H1 (cell line): ENCODE measurements at regions not wholly inside any gene's neighbourhood (a gene's known extent, or its start where the extent isn't known, plus 50 kb on each side); places are given as distances from the start of the nearest gene placed in this dataset.

Experiments used
- CTCF ChIA-PET: fragments of 300-600 bp; sonication (Branson Sonifier 250); formaldehyde crosslinking; loops from one replicate; lab custom pipeline; 2021; ENCODE audit not compliant: partially characterized antibody; lab: Charles Lee
- POLR2A ChIA-PET: fragments of 300-600 bp; sonication (Branson Sonifier 250); formaldehyde crosslinking; loops from one replicate; lab custom pipeline; 2021; ENCODE audit warnings: inconsistent platforms; ENCODE audit not compliant: partially characterized antibody; lab: Charles Lee
- DNase-seq, 2 experiments: peaks; one replicate each; pipeline versions ENCODE4 v3.0.0 to v3.0.0-alpha.2; 2010 to 2022; ENCODE audit warnings: low spot score in 2 of 2, low read depth in 1 of 2, mixed read lengths in 1 of 2
- FAIRE-seq: peaks from 2 replicates; lab custom pipeline; 2011; peaks lifted over from hg19 to GRCh38; lab: Jason Lieb, UNC
- H2AFZ ChIP-seq: 2 replicates; pipeline ENCODE4 v1.8.1; 2012; ENCODE audit warnings: low read length, inconsistent platforms
- H2AK5ac ChIP-seq: 2 replicates; pipeline ENCODE4 v1.6.1; 2013; ENCODE audit warnings: low read depth, low read length
- H2BK120ac ChIP-seq: replicated peaks from 2 replicates; pipeline ENCODE3; 2013; ENCODE audit warnings: low read depth, low read length, inconsistent platforms
- H2BK12ac ChIP-seq: 2 replicates; pipeline ENCODE4 v1.6.1; 2013; ENCODE audit warnings: low read depth, low read length
- H2BK15ac ChIP-seq: 2 replicates; pipeline ENCODE4 v1.6.1; 2013; ENCODE audit warnings: low read length
- H2BK20ac ChIP-seq: 2 replicates; pipeline ENCODE4 v1.6.1; 2013; ENCODE audit warnings: low read length
- H2BK5ac ChIP-seq: 2 replicates; pipeline ENCODE4 v1.6.1; 2013; ENCODE audit warnings: low read depth, low read length
- H3K14ac ChIP-seq: 2 replicates; pipeline ENCODE4 v1.6.1; 2013; ENCODE audit warnings: inconsistent platforms; ENCODE audit not compliant: insufficient read length
- H3K18ac ChIP-seq: 2 replicates; pipeline ENCODE4 v1.6.1; 2013; ENCODE audit warnings: low read length; ENCODE audit errors: extremely low read depth
- H3K23ac ChIP-seq: 2 replicates; pipeline ENCODE4 v1.6.1; 2013; ENCODE audit warnings: inconsistent platforms; ENCODE audit not compliant: insufficient read length
- H3K23me2 ChIP-seq: 2 replicates; pipeline ENCODE4 v1.6.1; 2013; ENCODE audit warnings: low read depth, low read length
- H3K27ac ChIP-seq: 2 replicates; pipeline ENCODE4 v1.6.1; 2011; ENCODE audit warnings: low read depth, low read length, inconsistent platforms
- H3K27me3 ChIP-seq, 4 experiments: replicated peaks in 1 of 4; 1 replicate in 1 of 4; 2 replicates in 3 of 4; pipeline versions ENCODE4 v1.6.1 to v1.8.1; 2011 to 2013; ENCODE audit warnings: low read length in 3 of 4, mild to moderate bottlenecking in 3 of 4, inconsistent platforms in 2 of 4, mixed read lengths in 2 of 4, moderate library complexity in 1 of 4; ENCODE audit not compliant: control insufficient read depth in 3 of 4, insufficient read depth in 3 of 4; ENCODE audit errors: extremely low read depth in 1 of 4
- H3K36me3 ChIP-seq, 4 experiments: 2 replicates each; pipeline versions ENCODE4 v1.6.1 to v1.8.1; 2011 to 2013; ENCODE audit warnings: mild to moderate bottlenecking in 4 of 4, low read length in 3 of 4, moderate library complexity in 2 of 4, control low read depth in 1 of 4, inconsistent platforms in 1 of 4; ENCODE audit not compliant: insufficient read depth in 4 of 4, control insufficient read depth in 2 of 4
- H3K4ac ChIP-seq: replicated peaks from 2 replicates; pipeline ENCODE3; 2013; ENCODE audit warnings: low read length, low read depth, mixed read lengths, inconsistent platforms; ENCODE audit not compliant: insufficient read length
- H3K4me1 ChIP-seq, 4 experiments: replicated peaks in 1 of 4; 1 replicate in 1 of 4; 2 replicates in 3 of 4; pipeline versions ENCODE4 v1.6.1 to v1.8.1; 2011 to 2013; ENCODE audit warnings: low read length in 3 of 4, inconsistent platforms in 2 of 4, mixed read lengths in 1 of 4; ENCODE audit not compliant: insufficient read depth in 4 of 4, control insufficient read depth in 3 of 4
- H3K4me2 ChIP-seq, 2 experiments: 2 replicates each; pipeline versions ENCODE4 v1.6.1 to v1.8.1; 2011 to 2013; ENCODE audit warnings: low read depth in 2 of 2, low read length in 2 of 2, control low read depth in 1 of 2, inconsistent platforms in 1 of 2, mild to moderate bottlenecking in 1 of 2; ENCODE audit not compliant: insufficient read depth in 1 of 2
- H3K4me3 ChIP-seq, 4 experiments: fragments of 200-600, 300-600 bp in 1 of 4; sonication (generic), shearing (Covaris generic), sonication (Bioruptor Twin) in 1 of 4; 2 replicates each; pipeline versions ENCODE4 v1.5.1 to v1.8.1; 2011 to 2016; ENCODE audit warnings: low read length in 4 of 4, low read depth in 3 of 4, control low read depth in 2 of 4, inconsistent platforms in 2 of 4, mild to moderate bottlenecking in 2 of 4, mixed read lengths in 1 of 4, moderate library complexity in 1 of 4; ENCODE audit not compliant: insufficient read depth in 2 of 4; ENCODE audit errors: extremely low read depth in 1 of 4
- H3K56ac ChIP-seq: replicated peaks from 2 replicates; pipeline ENCODE3; 2013; ENCODE audit warnings: low read depth, mild to moderate bottlenecking, mixed read lengths, low read length, inconsistent platforms; ENCODE audit not compliant: insufficient read length
- H3K79me1 ChIP-seq: 2 replicates; pipeline ENCODE4 v1.6.1; 2013; ENCODE audit warnings: low read depth, low read length, control low read depth
- H3K79me2 ChIP-seq, 2 experiments: 2 replicates each; pipeline versions ENCODE4 v1.6.1 to v1.8.1; 2012 to 2013; ENCODE audit warnings: low read length in 2 of 2, mild to moderate bottlenecking in 2 of 2, inconsistent platforms in 1 of 2; ENCODE audit not compliant: insufficient read depth in 2 of 2, control insufficient read depth in 1 of 2
- H3K9ac ChIP-seq, 4 experiments: replicated peaks in 1 of 4; 1 replicate in 1 of 4; 2 replicates in 3 of 4; pipeline versions ENCODE4 v1.6.1 to v1.8.1; 2011 to 2013; ENCODE audit warnings: low read depth in 3 of 4, low read length in 3 of 4, control low read depth in 2 of 4, mild to moderate bottlenecking in 2 of 4, moderate library complexity in 2 of 4, inconsistent platforms in 1 of 4; ENCODE audit errors: extremely low read depth in 1 of 4
- H3K9me3 ChIP-seq, 2 experiments: 2 replicates each; pipeline versions ENCODE4 v1.6.1 to v1.8.1; 2012 to 2013; ENCODE audit warnings: mild to moderate bottlenecking in 2 of 2, moderate library complexity in 2 of 2, control low read depth in 1 of 2, inconsistent platforms in 1 of 2, low read depth in 1 of 2, low read length in 1 of 2, mixed read lengths in 1 of 2; ENCODE audit not compliant: insufficient read depth in 2 of 2
- H4K20me1 ChIP-seq, 2 experiments: replicated peaks in 1 of 2; 2 replicates each; pipeline versions ENCODE3 to v1.8.1; 2011 to 2013; ENCODE audit warnings: inconsistent platforms in 2 of 2, low read length in 2 of 2, mild to moderate bottlenecking in 1 of 2; ENCODE audit not compliant: insufficient read depth in 2 of 2, control insufficient read depth in 1 of 2
- H4K5ac ChIP-seq: 2 replicates; pipeline ENCODE4 v1.6.1; 2013; ENCODE audit warnings: low read length, low read depth, mixed read lengths, inconsistent platforms; ENCODE audit not compliant: insufficient read length
- H4K8ac ChIP-seq: 2 replicates; pipeline ENCODE4 v1.8.0; 2013; ENCODE audit warnings: mild to moderate bottlenecking, moderate library complexity, low read length, inconsistent platforms; ENCODE audit not compliant: insufficient read depth; ENCODE audit errors: extremely low read depth
- H4K91ac ChIP-seq: replicated peaks from 2 replicates; pipeline ENCODE3; 2013; ENCODE audit warnings: low read length, mixed read lengths, inconsistent platforms; ENCODE audit not compliant: insufficient read length
- BACH1 ChIP-seq: IDR thresholded peaks from 2 replicates; pipeline ENCODE4 v1.6.1; 2012; ENCODE audit warnings: low read length, improper control_type of control experiment
- PHF8 ChIP-seq: fragments of 200-600 bp; sonication (generic); conservative IDR thresholded peaks from 2 replicates; pipeline ENCODE4 v1.7.1; 2012; ENCODE audit warnings: low read depth, mild to moderate bottlenecking, inconsistent platforms, low read length, moderate library complexity
- WGBS, 2 experiments: shearing (Covaris generic) in 1 of 2; methylation state at CpG; one replicate each; pipeline versions ENCODE4 v1.1.6 to v1.1.7; 2013 to 2015; ENCODE audit warnings: low lambda C conversion rate in 2 of 2, mixed read lengths in 2 of 2, inconsistent platforms in 1 of 2, low coverage in 1 of 2, missing lambda C conversion rate in 1 of 2; ENCODE audit not compliant: insufficient replicate concordance in 2 of 2, insufficient coverage in 1 of 2, insufficient read length in 1 of 2; ENCODE audit errors: extremely low coverage in 1 of 2, missing lambda C conversion rate in 1 of 2; 5-methylcytosine and 5-hydroxymethylcytosine counted together
- TF ChIP-seq, protein P1 (sequence below): IDR thresholded peaks from 2 replicates; pipeline ENCODE4 v1.6.1; 2012; ENCODE audit warnings: low read length, inconsistent platforms

DNA sequence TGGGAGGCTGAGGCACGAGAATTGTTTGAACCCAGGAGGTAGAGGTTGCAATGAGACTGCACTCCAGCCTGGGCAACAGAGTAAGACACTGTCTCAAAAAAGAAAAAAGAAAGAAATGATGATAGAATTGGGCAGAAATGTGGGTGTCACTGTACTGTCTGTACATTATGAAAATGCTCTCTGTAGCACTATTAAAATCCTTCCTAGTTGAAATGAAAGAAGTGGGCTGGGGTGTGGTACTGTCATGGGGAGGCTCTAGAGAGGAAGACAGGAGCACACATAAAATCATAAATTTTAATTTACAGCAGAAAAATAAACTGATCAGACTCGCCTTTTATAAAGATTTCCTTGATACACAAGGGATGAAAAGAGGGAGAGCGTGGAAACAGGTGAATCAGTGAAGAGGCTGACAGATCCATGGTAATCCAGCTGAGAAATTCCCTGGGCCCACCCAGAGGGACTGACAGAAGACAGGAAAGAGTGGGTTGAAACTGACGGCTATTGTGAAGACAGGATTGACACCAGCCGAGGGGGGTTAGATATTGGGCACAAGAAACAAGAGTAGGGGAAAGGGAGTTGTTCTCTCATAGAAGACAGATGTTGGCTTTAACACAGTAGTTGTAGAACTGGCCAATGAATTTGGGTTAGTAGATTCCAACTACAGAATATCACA lies 96.4 kb upstream of the ATL2 start:
- POLR2A ChIA-PET = interaction anchor here (2.0 kb wide), 1 partner anchor 35 kb away, joined by 4 read pairs; no protein-coding TSS in a partner anchor

More for the DNA sequence above, 96.4 kb upstream of the ATL2 start:
- Histone ChIP-seq H4K5ac (no peak overlapping the region), H3K79me2 (no peaks in the 10 kb centered on the region), H3K27me3 (no peaks in the 10 kb centered on the region), H3K23me2 (no peaks in the 10 kb centered on the region; the same call in 1 of the 2 replicates), H3K4me2 (no peak overlapping the region), H2AFZ (no peak overlapping the region), H3K14ac (no peak overlapping the region), H3K56ac (no peak overlapping the region), H4K20me1 (no peaks in the 10 kb centered on the region), H2BK120ac (no peak overlapping the region), H3K27ac (no peak overlapping the region), H2BK5ac (no peak overlapping the region), H3K4me1 (no peaks in the 10 kb centered on the region), H2AK5ac (no peak overlapping the region), H3K18ac (no peak overlapping the region), H3K4ac (no peak overlapping the region), H3K4me3 (no peak overlapping the region), H4K91ac (no peak overlapping the region), H2BK12ac (no peak overlapping the region), H2BK20ac (no peak overlapping the region), H2BK15ac (no peak overlapping the region), H3K9me3 (no peaks in the 10 kb centered on the region), H4K8ac (no peak overlapping the region), H3K9ac (no peak overlapping the region), H3K23ac (no peak overlapping the region), H3K36me3 (no peaks in the 10 kb centered on the region), H3K79me1 (no peaks in the 10 kb centered on the region)
- DNase-seq (no peak), FAIRE-seq (no peak)
- CTCF ChIA-PET = interaction anchor here (0.6 to 8.2 kb wide), 6 partner anchors 7 to 216 kb away, joined by 3 to 52 read pairs (median 8); no protein-coding TSS in a partner anchor
- 82% methylated on average over 5 of the region's 5 CpGs; no CpG with 5 or more reads in 1 of the 2 experiments for WGBS, 2 experiments
- no peak for TF ChIP-seq BACH1
- TF ChIP-seq, protein P1, sequence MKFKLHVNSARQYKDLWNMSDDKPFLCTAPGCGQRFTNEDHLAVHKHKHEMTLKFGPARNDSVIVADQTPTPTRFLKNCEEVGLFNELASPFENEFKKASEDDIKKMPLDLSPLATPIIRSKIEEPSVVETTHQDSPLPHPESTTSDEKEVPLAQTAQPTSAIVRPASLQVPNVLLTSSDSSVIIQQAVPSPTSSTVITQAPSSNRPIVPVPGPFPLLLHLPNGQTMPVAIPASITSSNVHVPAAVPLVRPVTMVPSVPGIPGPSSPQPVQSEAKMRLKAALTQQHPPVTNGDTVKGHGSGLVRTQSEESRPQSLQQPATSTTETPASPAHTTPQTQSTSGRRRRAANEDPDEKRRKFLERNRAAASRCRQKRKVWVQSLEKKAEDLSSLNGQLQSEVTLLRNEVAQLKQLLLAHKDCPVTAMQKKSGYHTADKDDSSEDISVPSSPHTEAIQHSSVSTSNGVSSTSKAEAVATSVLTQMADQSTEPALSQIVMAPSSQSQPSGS = no peak
- TF ChIP-seq PHF8 = no peak
